CD4-positive, alpha-beta T cell (primary cell): ENCODE measurements at regions not wholly inside any gene's neighbourhood (a gene's known extent, or its start where the extent isn't known, plus 50 kb on each side); places are given as distances from the start of the nearest gene placed in this dataset.

ENCODE experiments used
- ATAC-seq: fragments of 200-7000 bp; cut with Tn5 transposase; one replicate; pipeline ENCODE4 v1.10.0; 2022; ENCODE audit warnings: mild to moderate bottlenecking; ENCODE audit not compliant: poor library complexity
- CTCF ChIA-PET: fragments of 350-600 bp; sonication (Branson Sonifier 250); formaldehyde crosslinking; loops from one replicate; lab custom pipeline; 2021; ENCODE audit warnings: antibody characterized with exemption, inconsistent platforms; lab: Charles Lee
- POLR2A ChIA-PET: fragments of 350-600 bp; sonication (Branson Sonifier 250); formaldehyde crosslinking; loops from one replicate; lab custom pipeline; 2021; ENCODE audit warnings: antibody characterized with exemption, inconsistent platforms; lab: Charles Lee
- DNase-seq, 14 experiments: peaks; one replicate each; pipeline ENCODE4 v3.0.0-alpha.2; 2013 to 2020; ENCODE audit warnings: mixed read lengths in 2 of 14
- H3K27ac ChIP-seq, 2 donors: one replicate each; pipeline versions ENCODE4 v1.5.1 to v1.7.0; 2013; ENCODE audit warnings: low read length in 2 of 2, low read depth in 1 of 2, mild to moderate bottlenecking in 1 of 2
- H3K27me3 ChIP-seq, 2 experiments: 1 replicate in 1 of 2; 2 replicates in 1 of 2; pipeline versions ENCODE4 v1.6.1 to v1.7.0; 2013; ENCODE audit warnings: low read length in 2 of 2, control low read depth in 1 of 2, mild to moderate bottlenecking in 1 of 2, moderate library complexity in 1 of 2; ENCODE audit not compliant: insufficient read depth in 2 of 2, control insufficient read depth in 1 of 2
- H3K36me3 ChIP-seq: one replicate; pipeline ENCODE4 v1.6.1; 2013; ENCODE audit warnings: low read length, control low read depth; ENCODE audit not compliant: insufficient read depth
- H3K4me1 ChIP-seq: one replicate; pipeline ENCODE4 v1.6.1; 2013; ENCODE audit warnings: low read length, control low read depth; ENCODE audit not compliant: insufficient read depth
- H3K4me3 ChIP-seq: one replicate; pipeline ENCODE4 v1.5.1; 2013; ENCODE audit warnings: mild to moderate bottlenecking, low read length, moderate library complexity
- H3K9me3 ChIP-seq, 2 experiments: 1 replicate in 1 of 2; 2 replicates in 1 of 2; pipeline versions ENCODE4 v1.6.1 to v1.7.0; 2013; ENCODE audit warnings: low read length in 2 of 2, mild to moderate bottlenecking in 2 of 2, control low read depth in 1 of 2, moderate library complexity in 1 of 2; ENCODE audit not compliant: control insufficient read depth in 1 of 2, insufficient read depth in 1 of 2
- H3K27ac Mint-ChIP-seq: one replicate; pipeline ENCODE4 v1.8.0; 2020; ENCODE audit warnings: mixed read lengths
- H3K27me3 Mint-ChIP-seq: one replicate; pipeline ENCODE4 v1.8.0; 2021; ENCODE audit warnings: mixed read lengths
- H3K36me3 Mint-ChIP-seq: one replicate; pipeline ENCODE4 v1.8.0; 2021; ENCODE audit warnings: low read depth, mixed read lengths
- H3K4me1 Mint-ChIP-seq: one replicate; pipeline ENCODE4 v1.8.0; 2021; ENCODE audit warnings: low read depth, mixed read lengths
- H3K4me3 Mint-ChIP-seq: one replicate; pipeline ENCODE4 v1.8.0; 2020; ENCODE audit warnings: mild to moderate bottlenecking, mixed read lengths
- H3K9me3 Mint-ChIP-seq: one replicate; pipeline ENCODE4 v1.8.0; 2020; ENCODE audit warnings: mixed read lengths
- CTCF ChIP-seq: fragments of 200-600 bp; IDR thresholded peaks from one replicate; pipeline ENCODE4 v1.8.0; 2022; ENCODE audit warnings: antibody characterized with exemption, mild to moderate bottlenecking
- intact Hi-C, 2 experiments: fragments of 100-400 bp; cut with DNase I in 1 of 2; cut with micrococcal nuclease in 1 of 2; formaldehyde crosslinking; loops; one replicate each; pipeline versions ENCODE4 v1.15.1 to v1.9.0; 2023 to 2025; cut with DNase I, micrococcal nuclease

GRCh38 chr9:106419829-106420228 lies 443.1 kb upstream of the ZNF462 start:
- H3K4me3 Mint-ChIP-seq, result no peak overlapping the region
- Histone ChIP-seq H3K27ac (no peak overlapping the region), H3K4me3 (no peak overlapping the region), H3K9me3 (peaks cover 0 to 12% of the 10 kb centered on the region in 2 experiments), H3K36me3 (no peaks in the 10 kb centered on the region), H3K27me3 (no peaks in the 10 kb centered on the region), H3K4me1 (no peaks in the 10 kb centered on the region)
- no peaks in the 10 kb centered on the region for H3K27me3 Mint-ChIP-seq
- no peaks in the 10 kb centered on the region for H3K4me1 Mint-ChIP-seq
- ATAC-seq, result no peak
- ChIA-PET CTCF (no interaction called here), POLR2A (no interaction called here)
- no peak overlapping the region for H3K27ac Mint-ChIP-seq
- no peaks in the 10 kb centered on the region for H3K36me3 Mint-ChIP-seq
- no peak for DNase-seq
- peaks cover 4% of the 10 kb centered on the region for H3K9me3 Mint-ChIP-seq
- TF ChIP-seq CTCF, result no peak
- intact Hi-C loops, result no loop called here

- intact Hi-C loops, result no loop called here
- no peak overlapping the region for H3K4me3 Mint-ChIP-seq
- no peaks in the 10 kb centered on the region for H3K4me1 Mint-ChIP-seq
- Histone ChIP-seq H3K4me3 (no peak overlapping the region), H3K36me3 (no peaks in the 10 kb centered on the region), H3K27ac (no peak overlapping the region), H3K27me3 (no peaks in the 10 kb centered on the region), H3K4me1 (no peaks in the 10 kb centered on the region), H3K9me3 (peaks cover 0 to 8% of the 10 kb centered on the region in 2 experiments)
- ATAC-seq (no peak), DNase-seq (no peak)
- no peak overlapping the region for H3K27ac Mint-ChIP-seq
- no peaks in the 10 kb centered on the region for H3K36me3 Mint-ChIP-seq
- POLR2A ChIA-PET, result no interaction called here
- CTCF ChIA-PET, result no interaction called here
- peaks cover 4% of the 10 kb centered on the region for H3K9me3 Mint-ChIP-seq
- no peak for TF ChIP-seq CTCF
- no peaks in the 10 kb centered on the region for H3K27me3 Mint-ChIP-seq
Measured at GRCh38 chr9:106420511-106420944, 442.4 kb upstream of the ZNF462 start.

GRCh38 chr9:106421772-106422171 lies 441.2 kb upstream of the ZNF462 start:
- H3K36me3 ChIP-seq, result no peaks in the 10 kb centered on the region
- ChIA-PET POLR2A (no interaction called here), CTCF (no interaction called here)
- no peak overlapping the region for H3K4me3 ChIP-seq
- H3K4me1 Mint-ChIP-seq, result no peaks in the 10 kb centered on the region
- H3K27ac ChIP-seq, result no peak overlapping the region
- no peaks in the 10 kb centered on the region for H3K4me1 ChIP-seq
- H3K9me3 Mint-ChIP-seq, result peaks cover 2% of the 10 kb centered on the region
- no peak overlapping the region for H3K4me3 Mint-ChIP-seq
- TF ChIP-seq CTCF, result no peak
- H3K36me3 Mint-ChIP-seq, result no peaks in the 10 kb centered on the region
- intact Hi-C loops, result no loop called here
- H3K27me3 ChIP-seq, result no peaks in the 10 kb centered on the region
- peaks cover 0 to 8% of the 10 kb centered on the region in 2 experiments for H3K9me3 ChIP-seq
- ATAC-seq (no peak), DNase-seq (no peak)
- H3K27ac Mint-ChIP-seq, result no peak overlapping the region
- no peaks in the 10 kb centered on the region for H3K27me3 Mint-ChIP-seq
